Sigmoid colon (tissue), 6 donors: ENCODE measurements at regions not wholly inside any gene's neighbourhood (a gene's known extent, or its start where the extent isn't known, plus 50 kb on each side); places are given as distances from the start of the nearest gene placed in this dataset.

ENCODE experiments used
- DNase-seq: peaks from one replicate; pipeline ENCODE4 v3.0.0-alpha.2; 2019
- H3K27ac ChIP-seq, 4 donors: fragments of 200-600 bp; sonication (generic); one replicate each; pipeline ENCODE4 v1.5.1; 2016 to 2019; ENCODE audit warnings: mild to moderate bottlenecking in 1 of 4
- H3K27me3 ChIP-seq, 3 donors: fragments of 200-600 bp; sonication (generic); one replicate each; pipeline ENCODE4 v1.5.1; 2019; ENCODE audit warnings: mild to moderate bottlenecking in 1 of 3
- H3K36me3 ChIP-seq, 4 donors: fragments of 200-600 bp; sonication (generic); one replicate each; pipeline ENCODE4 v1.5.1; 2016 to 2019
- H3K4me1 ChIP-seq, 4 donors: fragments of 200-600 bp; sonication (generic); one replicate each; pipeline ENCODE4 v1.5.1; 2017 to 2019
- H3K4me3 ChIP-seq, 4 donors: fragments of 200-600 bp; sonication (generic); one replicate each; pipeline ENCODE4 v1.5.1; 2017 to 2019; ENCODE audit warnings: mild to moderate bottlenecking in 2 of 4, moderate library complexity in 1 of 4
- H3K9me3 ChIP-seq, 4 donors: fragments of 200-600 bp in 3 of 4; sonication (generic) in 3 of 4; one replicate each; pipeline versions ENCODE4 v1.5.1 to v1.6.1; 2013 to 2019
- EP300 ChIP-seq, 4 donors: sonication (generic); formaldehyde crosslinking; IDR thresholded peaks; one replicate each; pipeline ENCODE4 v1.6.1; 2017; ENCODE audit warnings: antibody characterized with exemption in 4 of 4
- POLR2A ChIP-seq, 2 donors: fragments of 450-650 bp; IDR thresholded peaks; one replicate each; pipeline ENCODE4 v1.6.1; 2016; ENCODE audit warnings: antibody characterized with exemption in 2 of 2, mild to moderate bottlenecking in 2 of 2, moderate library complexity in 2 of 2
- POLR2AphosphoS5 ChIP-seq, 4 donors: sonication (generic); formaldehyde crosslinking; IDR thresholded peaks; one replicate each; pipeline ENCODE4 v1.6.1; 2017; ENCODE audit warnings: antibody characterized with exemption in 4 of 4
- WGBS, 2 donors: extraction: QIAGEN DNeasy Blood & Tissue Kit; methylation state at CpG; one replicate each; pipeline ENCODE4 v1.1.7; 2013; 5-methylcytosine and 5-hydroxymethylcytosine counted together
- intact Hi-C: fragments of 100-400 bp; cut with DNase I; formaldehyde crosslinking; loops from one replicate; pipeline ENCODE4 v1.15.1; 2023
- TF ChIP-seq, protein P1 (sequence below), 4 experiments: fragments of 450-650 bp in 3 of 4; fragments of 200-600 bp in 1 of 4; IDR thresholded peaks; one replicate each; pipeline ENCODE4 v1.5.1; 2016 to 2019; ENCODE audit warnings: antibody characterized with exemption in 4 of 4, mild to moderate bottlenecking in 3 of 4, moderate library complexity in 2 of 4
- donor health status: healthy with polysubstance abuse.
- donor health status: healthy.

DNA sequence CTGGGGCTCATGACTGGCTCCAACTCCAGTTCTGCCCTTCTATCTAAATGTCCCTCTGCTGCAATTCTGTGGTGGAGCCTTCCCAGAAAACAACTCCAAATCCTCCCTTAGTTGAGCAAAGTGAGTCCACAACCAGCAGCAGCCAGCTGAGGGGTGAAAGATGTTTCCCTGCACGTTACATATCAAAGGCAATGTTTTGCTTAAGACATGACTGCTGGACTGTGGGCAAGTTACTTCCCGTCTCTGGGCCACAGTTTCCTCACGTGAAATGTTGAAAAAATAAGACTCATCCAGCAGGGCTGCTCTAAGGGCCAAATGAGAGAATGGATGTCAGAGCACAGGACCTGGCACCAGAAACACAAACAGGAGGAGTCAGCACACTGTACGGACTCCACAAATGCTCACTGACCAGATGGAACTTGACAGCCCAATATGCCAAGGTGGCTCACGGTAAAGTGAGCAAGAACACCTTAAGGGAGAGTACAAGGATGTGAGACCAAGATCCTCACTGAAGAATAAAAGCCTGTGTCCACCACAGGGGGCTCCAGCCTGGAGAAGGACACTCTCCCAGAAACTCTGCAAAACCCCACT lies 138.4 kb upstream of the ABCA1 start:
- peaks cover 0 to 38% (median 26%) of the 10 kb centered on the region in 4 donors for H3K4me1 ChIP-seq
- intact Hi-C loops: loop anchor here (5.0 kb wide), 1 partner anchor 81 kb away; no protein-coding TSS in a partner anchor
- no peak overlapping the region for H3K4me3 ChIP-seq
- peak overlapping the region in 2 of 4 donors; percentile 10 to 87 for H3K27ac ChIP-seq
- TF ChIP-seq, protein P1, sequence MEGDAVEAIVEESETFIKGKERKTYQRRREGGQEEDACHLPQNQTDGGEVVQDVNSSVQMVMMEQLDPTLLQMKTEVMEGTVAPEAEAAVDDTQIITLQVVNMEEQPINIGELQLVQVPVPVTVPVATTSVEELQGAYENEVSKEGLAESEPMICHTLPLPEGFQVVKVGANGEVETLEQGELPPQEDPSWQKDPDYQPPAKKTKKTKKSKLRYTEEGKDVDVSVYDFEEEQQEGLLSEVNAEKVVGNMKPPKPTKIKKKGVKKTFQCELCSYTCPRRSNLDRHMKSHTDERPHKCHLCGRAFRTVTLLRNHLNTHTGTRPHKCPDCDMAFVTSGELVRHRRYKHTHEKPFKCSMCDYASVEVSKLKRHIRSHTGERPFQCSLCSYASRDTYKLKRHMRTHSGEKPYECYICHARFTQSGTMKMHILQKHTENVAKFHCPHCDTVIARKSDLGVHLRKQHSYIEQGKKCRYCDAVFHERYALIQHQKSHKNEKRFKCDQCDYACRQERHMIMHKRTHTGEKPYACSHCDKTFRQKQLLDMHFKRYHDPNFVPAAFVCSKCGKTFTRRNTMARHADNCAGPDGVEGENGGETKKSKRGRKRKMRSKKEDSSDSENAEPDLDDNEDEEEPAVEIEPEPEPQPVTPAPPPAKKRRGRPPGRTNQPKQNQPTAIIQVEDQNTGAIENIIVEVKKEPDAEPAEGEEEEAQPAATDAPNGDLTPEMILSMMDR (IDR thresholded peaks at IDR 0.05): no peak
- peak in 1 of 4 donors; percentile 32 for TF ChIP-seq POLR2AphosphoS5 (IDR thresholded peaks at IDR 0.05)
- no peaks in the 10 kb centered on the region for H3K27me3 ChIP-seq
- WGBS, 2 donors: 52 to 78% methylated on average over 5 of the region's 5 CpGs
- peak; percentile 68 for DNase-seq
- H3K36me3 ChIP-seq: no peaks in the 10 kb centered on the region
- peaks cover 0 to 3% (median 0%) of the 10 kb centered on the region in 4 donors for H3K9me3 ChIP-seq

DNA sequence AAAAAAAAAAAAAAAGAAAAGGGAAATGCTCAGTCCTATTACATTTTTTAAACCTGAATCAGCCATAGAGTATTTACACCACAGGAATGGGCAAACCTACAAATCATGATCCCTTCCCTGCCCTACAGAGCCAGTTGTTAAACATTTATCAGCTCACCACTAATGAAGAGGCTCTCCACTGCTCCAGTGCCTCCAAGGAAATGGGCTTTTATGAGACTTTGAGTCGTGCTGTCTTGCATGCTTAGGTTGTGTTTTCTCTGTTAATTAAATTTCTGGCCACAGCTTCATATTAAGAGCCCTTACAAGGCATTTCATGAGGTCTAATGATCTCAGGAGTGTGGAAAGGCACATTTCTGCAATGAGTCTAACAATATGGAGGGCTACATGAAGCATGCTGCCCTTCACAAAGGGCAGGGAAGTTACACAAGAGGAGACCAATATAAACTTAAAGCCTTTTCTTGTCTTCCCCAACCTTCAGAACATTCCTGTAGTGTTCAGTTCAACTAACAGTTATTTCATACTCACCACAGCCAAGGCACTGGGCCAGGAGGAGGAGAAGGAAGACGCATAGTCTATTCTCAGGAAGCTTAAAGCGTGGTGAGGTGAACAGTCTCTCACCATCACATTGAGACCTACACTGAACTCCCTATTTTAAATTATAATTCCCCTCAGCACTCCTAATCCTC lies 140.1 kb upstream of the ABCA1 start:
- DNase-seq: no peak
- H3K4me1 ChIP-seq: peaks cover 0 to 38% (median 26%) of the 10 kb centered on the region in 4 donors
- WGBS, 2 donors: 85 to 91% methylated on average over 3 of the region's 3 CpGs
- no peaks in the 10 kb centered on the region for H3K36me3 ChIP-seq
- H3K27ac ChIP-seq: no peak overlapping the region
- no peaks in the 10 kb centered on the region for H3K27me3 ChIP-seq
- TF ChIP-seq, protein P1 (IDR thresholded peaks at IDR 0.05): no peak
- TF ChIP-seq POLR2AphosphoS5 (IDR thresholded peaks at IDR 0.05) (no peak), POLR2A (IDR thresholded peaks at IDR 0.05) (no peak), EP300 (IDR thresholded peaks at IDR 0.05) (no peak)
- intact Hi-C loops: loop anchor here (5.0 kb wide), 1 partner anchor 79 kb away; no protein-coding TSS in a partner anchor
- no peak overlapping the region for H3K4me3 ChIP-seq
- H3K9me3 ChIP-seq: peaks cover 0 to 3% (median 0%) of the 10 kb centered on the region in 4 donors

DNA sequence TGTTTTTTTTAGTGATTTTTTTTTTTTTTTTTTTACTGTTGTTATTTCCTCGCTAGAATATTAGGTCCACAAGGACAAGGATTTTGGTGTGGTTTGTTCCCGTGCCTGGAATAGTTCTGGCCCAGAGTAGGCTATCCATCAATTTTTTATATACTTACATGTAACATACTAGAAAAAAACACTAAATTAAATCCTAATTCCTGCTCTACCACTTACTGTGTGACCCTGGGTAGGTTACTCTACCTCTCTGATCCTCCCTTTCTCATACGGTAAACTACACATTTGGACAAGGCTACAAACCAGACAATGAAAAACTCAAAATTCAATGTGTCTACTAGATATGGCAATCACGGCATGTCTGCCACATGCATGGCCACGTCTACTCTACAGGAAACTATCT lies 141.3 kb upstream of the ABCA1 start:
- H3K4me3 ChIP-seq: no peak overlapping the region
- 90 to 93% methylated on average over 5 of the region's 5 CpGs for WGBS, 2 donors
- H3K27ac ChIP-seq: no peak overlapping the region
- peaks cover 0 to 28% (median 15%) of the 10 kb centered on the region in 4 donors for H3K4me1 ChIP-seq
- TF ChIP-seq EP300 (IDR thresholded peaks at IDR 0.05) (no peak), POLR2A (IDR thresholded peaks at IDR 0.05) (no peak)
- TF ChIP-seq, protein P1 (IDR thresholded peaks at IDR 0.05): no peak
- H3K36me3 ChIP-seq: no peaks in the 10 kb centered on the region
- no peak for DNase-seq
- H3K9me3 ChIP-seq: peaks cover 0 to 3% (median 0%) of the 10 kb centered on the region in 4 donors
- H3K27me3 ChIP-seq: no peaks in the 10 kb centered on the region
- intact Hi-C loops: loop anchor here (5.0 kb wide), 1 partner anchor 78 kb away; no protein-coding TSS in a partner anchor

DNA sequence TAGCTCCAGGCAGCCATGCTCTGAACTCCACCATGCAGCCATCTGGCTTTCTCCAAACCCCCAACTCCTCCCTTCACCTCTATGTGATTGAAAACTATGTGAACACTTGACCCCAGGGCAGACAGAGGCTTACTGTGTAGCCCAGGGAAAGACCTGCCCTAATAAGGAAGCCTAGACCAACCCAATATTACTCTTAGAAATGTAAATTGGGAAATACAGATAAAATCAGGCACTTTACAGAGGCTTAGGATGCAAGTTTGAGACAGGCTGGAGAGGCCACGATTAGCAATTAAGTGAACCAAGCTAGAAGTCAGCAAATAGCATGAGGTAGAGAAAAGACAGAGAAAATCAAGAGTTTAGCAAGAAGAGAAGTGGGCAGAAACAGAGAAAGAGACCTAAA lies 141.7 kb upstream of the ABCA1 start:
- H3K4me1 ChIP-seq: peaks cover 0 to 24% (median 11%) of the 10 kb centered on the region in 4 donors
- no peak overlapping the region for H3K4me3 ChIP-seq
- no peaks in the 10 kb centered on the region for H3K27me3 ChIP-seq
- H3K36me3 ChIP-seq: no peaks in the 10 kb centered on the region
- peaks cover 0 to 3% (median 0%) of the 10 kb centered on the region in 4 donors for H3K9me3 ChIP-seq
- intact Hi-C loops: loop anchor here (5.0 kb wide), 1 partner anchor 78 kb away; no protein-coding TSS in a partner anchor
- 73 to 88% methylated on average over 1 of the region's 1 CpG for WGBS, 2 donors
- no peak overlapping the region for H3K27ac ChIP-seq
- no peak for TF ChIP-seq EP300 (IDR thresholded peaks at IDR 0.05)
- TF ChIP-seq, protein P1 (IDR thresholded peaks at IDR 0.05): no peak
- TF ChIP-seq POLR2AphosphoS5 (IDR thresholded peaks at IDR 0.05): no peak
- TF ChIP-seq POLR2A (IDR thresholded peaks at IDR 0.05): no peak
- DNase-seq: no peak
